HEK293T (cell line): ENCODE measurements at regions not wholly inside any gene's neighbourhood (a gene's known extent, or its start where the extent isn't known, plus 50 kb on each side); places are given as distances from the start of the nearest gene placed in this dataset.
"Not testable (repeated sequence)": the region's sequence is repeated elsewhere in the genome, so short reads cannot be mapped to it uniquely, and the experiment has no call there.

ENCODE experiments used
- CTCF ChIA-PET: fragments of 350-600 bp; formaldehyde crosslinking; extraction: SDS; loops from one replicate; lab custom pipeline; 2021; ENCODE audit warnings: antibody characterized with exemption, inconsistent platforms; lab: Yijun Ruan, JAX
- POLR2A ChIA-PET: fragments of 350-600 bp; formaldehyde crosslinking; extraction: SDS; loops from one replicate; lab custom pipeline; 2020; ENCODE audit warnings: antibody characterized with exemption, inconsistent platforms; lab: Yijun Ruan, JAX
- DNase-seq: peaks from one replicate; pipeline ENCODE4 v3.0.0; 2012; ENCODE audit warnings: mixed read lengths; ENCODE audit errors: extremely low spot score
- ARNT ChIP-seq: fragments of 450-650 bp; IDR thresholded peaks from 2 replicates; pipeline ENCODE4 v1.6.1; 2017; ENCODE audit warnings: mild to moderate bottlenecking
- BHLHE40 ChIP-seq: fragments of 450-650 bp; IDR thresholded peaks from 2 replicates; pipeline ENCODE4 v1.6.1; 2016; ENCODE audit warnings: mild to moderate bottlenecking, moderate library complexity, borderline replicate concordance
- CTBP1 ChIP-seq: fragments of 450-650 bp; IDR thresholded peaks from 2 replicates; pipeline ENCODE4 v1.6.1; 2016; ENCODE audit warnings: borderline replicate concordance
- ELF4 ChIP-seq: fragments of 450-650 bp; IDR thresholded peaks from 2 replicates; pipeline ENCODE4 v1.6.1; 2017; ENCODE audit warnings: antibody characterized with exemption
- FOXA1 ChIP-seq: fragments of 450-650 bp; IDR thresholded peaks from 2 replicates; pipeline ENCODE4 v1.6.1; 2016; ENCODE audit warnings: mild to moderate bottlenecking
- FOXK2 ChIP-seq: fragments of 450-650 bp; IDR thresholded peaks from 2 replicates; pipeline ENCODE4 v1.6.1; 2016; ENCODE audit warnings: mild to moderate bottlenecking
- FOXM1 ChIP-seq: fragments of 450-650 bp; IDR thresholded peaks from 2 replicates; pipeline ENCODE4 v1.6.1; 2017; ENCODE audit warnings: mild to moderate bottlenecking, borderline replicate concordance
- HDGF ChIP-seq: fragments of 450-650 bp; IDR thresholded peaks from 2 replicates; pipeline ENCODE4 v1.6.1; 2017; ENCODE audit warnings: antibody characterized with exemption, borderline replicate concordance
- L3MBTL2 ChIP-seq: fragments of 450-650 bp; conservative IDR thresholded peaks from 2 replicates; pipeline ENCODE4 v1.6.1; 2016; ENCODE audit warnings: mild to moderate bottlenecking
- LEF1 ChIP-seq: fragments of 450-650 bp; IDR thresholded peaks from 2 replicates; pipeline ENCODE4 v1.6.1; 2017; ENCODE audit warnings: mild to moderate bottlenecking, borderline replicate concordance
- NFRKB ChIP-seq: fragments of 450-650 bp; IDR thresholded peaks from 2 replicates; pipeline ENCODE4 v1.6.1; 2016; ENCODE audit warnings: mild to moderate bottlenecking, moderate library complexity
- SP1 ChIP-seq: fragments of 450-650 bp; IDR thresholded peaks from 2 replicates; pipeline ENCODE4 v1.6.1; 2017
- SUZ12 ChIP-seq: fragments of 450-650 bp; IDR thresholded peaks from 2 replicates; pipeline ENCODE4 v1.6.1; 2016; ENCODE audit warnings: mild to moderate bottlenecking
- TARDBP ChIP-seq: fragments of 450-650 bp; IDR thresholded peaks from 2 replicates; pipeline ENCODE4 v1.6.1; 2016
- ZNF384 ChIP-seq: fragments of 450-650 bp; IDR thresholded peaks from 2 replicates; pipeline ENCODE4 v1.6.1; 2016
- TF ChIP-seq, protein P1 (sequence below): fragments of 450-650 bp; IDR thresholded peaks from 2 replicates; pipeline ENCODE4 v1.6.1; 2016

DNA sequence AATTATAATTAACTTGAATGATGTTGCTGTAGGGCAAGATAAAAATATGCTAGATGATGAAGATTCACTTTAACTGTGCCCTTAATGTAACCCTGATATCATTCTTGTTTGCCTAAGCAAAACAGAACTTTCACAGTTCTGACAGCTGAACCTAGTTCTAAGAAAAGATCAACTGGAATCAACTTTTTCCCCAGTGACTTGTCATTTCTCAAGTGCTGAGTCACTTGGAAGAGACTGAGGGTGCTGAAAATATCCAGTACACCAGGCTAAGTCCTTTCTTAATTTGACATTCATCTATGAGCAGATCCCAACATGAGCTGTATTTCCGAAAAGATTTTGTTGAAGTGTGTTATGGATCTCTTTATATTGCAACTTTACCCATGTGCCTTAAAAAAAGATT lies 140.4 kb downstream of the MID1IP1 start:
- ChIA-PET CTCF (no interaction called here), POLR2A (no interaction called here)
- no peak for DNase-seq

DNA sequence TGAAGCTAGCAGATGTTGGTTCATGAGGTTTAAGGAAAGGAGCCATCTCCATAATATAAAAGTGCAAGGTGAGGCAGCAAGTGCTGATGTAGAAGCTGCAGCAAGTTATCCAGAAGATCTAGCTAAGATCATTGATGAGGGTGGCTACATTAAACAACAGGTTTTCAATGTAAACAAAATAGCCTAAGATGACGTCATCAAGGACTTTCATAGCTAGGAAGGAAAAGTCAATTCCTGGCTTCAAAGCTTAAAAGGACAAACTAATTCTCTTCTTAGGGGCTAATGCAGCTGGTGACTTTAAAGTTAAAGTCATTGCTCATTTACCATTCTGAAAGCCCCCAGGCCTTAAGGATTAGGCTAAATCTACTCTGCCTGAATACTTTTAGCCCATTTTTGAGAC lies 141.9 kb downstream of the MID1IP1 start:
- no peak for DNase-seq
- TF ChIP-seq L3MBTL2 (no peak), LEF1 (no peak), ZNF384 (no peak), ELF4 (no peak), TARDBP (no peak), FOXM1 (no peak), SP1 (no peak), NFRKB (no peak), ARNT (no peak), HDGF (no peak), CTBP1 (no peak), BHLHE40 (no peak), SUZ12 (no peak), FOXA1 (no peak), FOXK2 (no peak)
- TF ChIP-seq, protein P1, sequence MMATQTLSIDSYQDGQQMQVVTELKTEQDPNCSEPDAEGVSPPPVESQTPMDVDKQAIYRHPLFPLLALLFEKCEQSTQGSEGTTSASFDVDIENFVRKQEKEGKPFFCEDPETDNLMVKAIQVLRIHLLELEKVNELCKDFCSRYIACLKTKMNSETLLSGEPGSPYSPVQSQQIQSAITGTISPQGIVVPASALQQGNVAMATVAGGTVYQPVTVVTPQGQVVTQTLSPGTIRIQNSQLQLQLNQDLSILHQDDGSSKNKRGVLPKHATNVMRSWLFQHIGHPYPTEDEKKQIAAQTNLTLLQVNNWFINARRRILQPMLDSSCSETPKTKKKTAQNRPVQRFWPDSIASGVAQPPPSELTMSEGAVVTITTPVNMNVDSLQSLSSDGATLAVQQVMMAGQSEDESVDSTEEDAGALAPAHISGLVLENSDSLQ: no peak
- POLR2A ChIA-PET: no interaction called here
- CTCF ChIA-PET: no interaction called here

More for the DNA sequence above, 140.4 kb downstream of the MID1IP1 start:
- no peak for TF ChIP-seq FOXA1
- TF ChIP-seq L3MBTL2: no peak
- no peak for TF ChIP-seq NFRKB
- TF ChIP-seq CTBP1: no peak
- no peak for TF ChIP-seq BHLHE40

DNA sequence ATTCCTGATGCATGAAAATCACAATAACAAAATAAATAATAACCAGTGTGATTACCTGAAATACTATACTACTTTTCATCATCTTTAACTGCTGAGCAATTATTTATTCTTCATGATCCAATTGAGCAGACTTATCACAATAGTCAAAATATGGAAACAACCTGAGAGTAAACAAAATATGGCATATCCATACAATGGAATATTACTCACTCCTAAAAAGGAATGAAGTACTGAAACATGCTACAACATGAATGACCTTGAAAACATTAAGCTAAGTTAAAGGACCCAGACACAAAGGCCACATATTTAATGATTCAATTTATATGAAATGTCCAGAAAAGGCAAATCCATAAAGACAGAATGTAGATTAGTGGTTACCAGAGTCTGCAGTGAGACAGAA lies 146.8 kb downstream of the MID1IP1 start:
- TF ChIP-seq, protein P1: no peak
- TF ChIP-seq ZNF384 (no peak), BHLHE40 (no peak), TARDBP (no peak), ELF4 (no peak)
- CTCF ChIA-PET: no interaction called here
- POLR2A ChIA-PET: no interaction called here
- no peak for DNase-seq

DNA sequence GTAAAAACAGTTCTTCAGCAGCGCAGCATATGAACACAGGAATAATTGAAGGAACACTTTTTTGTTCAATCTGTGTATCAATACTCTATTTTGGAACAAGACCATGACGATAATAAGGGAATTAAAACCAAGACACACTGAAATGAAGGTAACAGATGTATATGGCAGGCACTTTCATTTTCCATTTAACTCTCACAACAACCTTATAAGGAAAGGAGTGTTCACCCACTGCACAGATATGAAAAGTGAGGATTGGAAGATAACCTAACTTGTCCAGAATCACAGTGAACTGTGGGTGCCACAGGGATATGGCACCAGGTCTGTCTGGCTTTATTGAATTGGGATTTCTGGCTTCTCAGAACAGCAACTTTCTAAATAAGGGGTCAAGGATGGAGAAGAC lies 153.3 kb downstream of the MID1IP1 start:
- POLR2A ChIA-PET: no interaction called here
- CTCF ChIA-PET: no interaction called here
- no peak for TF ChIP-seq TARDBP
- TF ChIP-seq SP1: no peak
- TF ChIP-seq LEF1: no peak
- no peak for TF ChIP-seq FOXM1
- no peak for TF ChIP-seq L3MBTL2
- TF ChIP-seq ELF4: no peak
- TF ChIP-seq CTBP1: no peak
- TF ChIP-seq HDGF: no peak
- no peak for TF ChIP-seq BHLHE40
- TF ChIP-seq FOXK2: no peak
- TF ChIP-seq SUZ12: no peak
- no peak for TF ChIP-seq ARNT

DNA sequence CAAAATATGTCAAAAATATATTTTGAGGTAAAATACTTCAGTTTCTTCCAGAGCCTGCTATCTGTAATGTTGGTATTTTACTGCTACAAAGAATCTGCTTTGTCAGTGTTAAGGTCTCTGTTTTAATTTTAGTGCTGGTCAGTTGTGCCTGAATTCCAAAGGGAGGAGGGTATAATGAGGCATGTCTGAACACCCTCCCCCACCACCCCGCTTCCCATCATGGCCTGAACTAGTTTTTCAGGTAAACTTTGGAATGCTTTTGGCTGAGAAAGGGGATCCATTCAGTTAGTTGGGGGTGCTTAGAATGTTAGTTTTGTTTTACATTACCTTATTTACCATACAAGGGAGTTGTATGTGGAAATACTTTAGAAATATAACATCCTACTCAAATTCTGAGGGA lies 158.5 kb downstream of the MID1IP1 start:
- ChIA-PET CTCF (no interaction called here), POLR2A (no interaction called here)
- DNase-seq: no peak
- TF ChIP-seq L3MBTL2 (no peak), CTBP1 (no peak), SP1 (no peak), FOXA1 (no peak), NFRKB (no peak), FOXM1 (no peak), LEF1 (no peak)

More for the DNA sequence above, 153.3 kb downstream of the MID1IP1 start:
- no peak for DNase-seq

DNA sequence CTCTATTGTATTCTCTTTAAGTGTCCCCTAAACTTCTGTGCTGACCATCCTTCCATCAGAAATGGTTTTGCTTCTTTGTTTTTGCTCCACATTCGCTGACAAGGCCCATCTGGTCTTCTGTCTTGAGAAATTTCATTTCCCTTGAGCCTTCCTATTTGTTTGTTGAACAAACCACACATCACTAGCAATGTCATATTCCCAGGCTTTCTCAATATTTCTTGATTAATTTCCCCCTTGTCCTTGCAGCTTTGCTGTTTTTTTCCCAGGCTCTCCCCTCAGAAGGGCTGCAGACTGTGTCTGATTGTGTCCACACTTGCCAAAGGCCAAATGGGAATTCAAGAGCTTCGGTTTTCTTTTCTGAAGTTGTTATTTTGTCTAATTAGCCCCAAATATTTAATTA lies 158.9 kb downstream of the MID1IP1 start:
- DNase-seq: no peak
- no peak for TF ChIP-seq CTBP1
- TF ChIP-seq ELF4: no peak
- no peak for TF ChIP-seq ARNT
- no peak for TF ChIP-seq HDGF
- TF ChIP-seq NFRKB: no peak
- no peak for TF ChIP-seq FOXM1
- TF ChIP-seq ZNF384: no peak
- no peak for TF ChIP-seq L3MBTL2
- no peak for TF ChIP-seq SP1
- TF ChIP-seq, protein P1: no peak
- TF ChIP-seq SUZ12: no peak
- TF ChIP-seq FOXA1: no peak
- no peak for TF ChIP-seq BHLHE40
- TF ChIP-seq TARDBP: no peak
- TF ChIP-seq FOXK2: no peak
- no peak for TF ChIP-seq LEF1
- POLR2A ChIA-PET: no interaction called here
- CTCF ChIA-PET: no interaction called here

DNA sequence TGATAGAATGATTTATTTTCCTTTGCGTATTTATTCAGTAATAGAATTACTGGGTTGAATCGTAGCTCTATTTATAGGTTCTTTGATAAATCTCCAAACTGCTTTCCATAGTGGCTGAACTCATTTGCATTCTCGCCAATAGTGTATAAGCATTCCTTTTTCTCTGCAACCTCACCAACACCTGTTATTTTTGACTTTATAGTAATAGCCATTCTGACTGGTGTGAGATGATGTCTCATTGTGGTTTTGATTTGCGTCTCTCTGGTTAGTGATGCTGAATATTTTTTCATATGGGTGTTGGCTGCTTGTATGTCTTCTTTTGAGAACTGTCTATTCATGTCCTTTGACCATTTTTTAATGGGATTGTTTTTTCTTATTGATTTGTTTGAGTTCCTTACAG lies 160.7 kb downstream of the MID1IP1 start:
- TF ChIP-seq LEF1 (no peak), BHLHE40 (no peak), ZNF384 (no peak), L3MBTL2 (no peak), ARNT (no peak), SUZ12 (no peak), HDGF (no peak), FOXK2 (no peak), NFRKB (no peak), SP1 (no peak)
- TF ChIP-seq, protein P1: no peak
- DNase-seq: no peak
- ChIA-PET CTCF (no interaction called here), POLR2A (no interaction called here)

DNA sequence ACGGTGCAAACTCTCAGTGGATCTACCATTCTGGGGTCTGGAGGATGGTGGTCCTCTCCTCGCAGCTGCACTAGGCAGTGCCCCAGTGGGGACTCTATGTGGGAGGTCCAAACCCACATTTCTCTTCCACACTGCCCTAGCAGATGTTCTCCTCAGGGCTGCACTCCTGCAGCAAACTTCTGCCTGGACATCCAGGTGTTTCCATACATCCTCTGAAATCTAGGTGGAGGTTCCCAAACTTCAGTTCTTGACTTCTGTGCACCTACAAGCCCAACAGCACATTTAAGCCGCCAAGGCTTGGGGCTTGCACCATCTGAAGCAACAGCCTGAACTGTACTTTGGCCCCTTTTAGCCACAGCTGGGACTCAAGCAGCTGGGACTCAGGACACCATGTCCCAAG lies 162.0 kb downstream of the MID1IP1 start:
- POLR2A ChIA-PET, DNase-seq, CTCF ChIA-PET: not testable (repeated sequence)
